Mucosa of descending colon (tissue), 3 donors: ENCODE measurements at regions not wholly inside any gene's neighbourhood (a gene's known extent, or its start where the extent isn't known, plus 50 kb on each side); places are given as distances from the start of the nearest gene placed in this dataset.
"Not testable (repeated sequence)": the region's sequence is repeated elsewhere in the genome, so short reads cannot be mapped to it uniquely, and the experiment has no call there.

Source experiments
- ATAC-seq: fragments of 200-7000 bp; cut with Tn5 transposase; one replicate; pipeline ENCODE4 v1.9.1; 2020; ENCODE audit warnings: mild to moderate bottlenecking, moderate library complexity
- DNase-seq, 3 donors: peaks; one replicate each; pipeline ENCODE4 v3.0.0-alpha.2; 2020
- H3K36me3 ChIP-seq: fragments of 200-600 bp; one replicate; pipeline ENCODE4 v1.8.0; 2021; ENCODE audit warnings: low read depth, mild to moderate bottlenecking
- H3K4me1 ChIP-seq: fragments of 200-600 bp; one replicate; pipeline ENCODE4 v1.8.0; 2021; ENCODE audit warnings: low read depth, mild to moderate bottlenecking
- H3K4me3 ChIP-seq: fragments of 200-600 bp; one replicate; pipeline ENCODE4 v1.8.0; 2021; ENCODE audit warnings: mild to moderate bottlenecking
- H3K9me3 ChIP-seq: fragments of 200-600 bp; one replicate; pipeline ENCODE4 v1.8.0; 2021; ENCODE audit warnings: mild to moderate bottlenecking
- CTCF ChIP-seq: fragments of 200-600 bp; IDR thresholded peaks from one replicate; pipeline ENCODE4 v1.8.0; 2022; ENCODE audit warnings: antibody characterized with exemption, mild to moderate bottlenecking
- intact Hi-C, 2 donors: fragments of 100-400 bp; cut with DNase I in 1 of 2; cut with micrococcal nuclease in 1 of 2; formaldehyde crosslinking; loops; one replicate each; pipeline versions ENCODE4 v1.11.0 to v1.11.1; 2022; cut with DNase I, micrococcal nuclease
- donor health status: DM: no; HTN: no; CAD: no; lungs with moderate emphysema.
- donor health status: DM: no; HTN: no; CAD: no.
- donor health status: DM: no; HTN: yes; CAD: no.

- Histone ChIP-seq H3K9me3 (no peaks in the 10 kb centered on the region), H3K4me1 (no peaks in the 10 kb centered on the region), H3K36me3 (no peaks in the 10 kb centered on the region), H3K4me3 (no peak overlapping the region)
- intact Hi-C loops = no loop called here
- DNase-seq (no peak), ATAC-seq (no peak)
- TF ChIP-seq CTCF = no peak
These were observed 279.6 kb downstream of the CYRIA start for GRCh38 chr2:16386031-16386430.

GRCh38 chr2:16385341-16385740 is 280.3 kb downstream of the CYRIA start:
- TF ChIP-seq CTCF = no peak
- Histone ChIP-seq H3K4me1 (no peaks in the 10 kb centered on the region), H3K4me3 (no peak overlapping the region), H3K9me3 (no peaks in the 10 kb centered on the region), H3K36me3 (no peaks in the 10 kb centered on the region)
- intact Hi-C loops = no loop called here
- ATAC-seq (no peak), DNase-seq (no peak)

- H3K36me3 ChIP-seq = no peaks in the 10 kb centered on the region
- H3K4me3 ChIP-seq = no peak overlapping the region
- intact Hi-C loops = no loop called here
- DNase-seq (no peak), ATAC-seq (no peak)
- H3K9me3 ChIP-seq = no peaks in the 10 kb centered on the region
- H3K4me1 ChIP-seq = no peaks in the 10 kb centered on the region
- TF ChIP-seq CTCF = no peak
These were observed 282.2 kb downstream of the CYRIA start for GRCh38 chr2:16383411-16383810.

- Histone ChIP-seq H3K4me3 (no peak overlapping the region), H3K36me3 (no peaks in the 10 kb centered on the region), H3K9me3 (no peaks in the 10 kb centered on the region), H3K4me1 (no peaks in the 10 kb centered on the region)
- no peak for ATAC-seq
- TF ChIP-seq CTCF = no peak
- no peak for DNase-seq
- intact Hi-C loops = no loop called here
These were observed 283.2 kb downstream of the CYRIA start for GRCh38 chr2:16382451-16382850.

GRCh38 chr2:16381511-16381910 is 284.1 kb downstream of the CYRIA start:
- no peaks in the 10 kb centered on the region for H3K4me1 ChIP-seq
- no peak for TF ChIP-seq CTCF
- H3K9me3 ChIP-seq = no peaks in the 10 kb centered on the region
- ATAC-seq = no peak
- no peaks in the 10 kb centered on the region for H3K36me3 ChIP-seq
- no peak for DNase-seq
- intact Hi-C loops = no loop called here
- no peak overlapping the region for H3K4me3 ChIP-seq

GRCh38 chr2:16379901-16380300 is 285.7 kb downstream of the CYRIA start:
- H3K36me3 ChIP-seq, DNase-seq, H3K4me1 ChIP-seq, ATAC-seq, intact Hi-C loops, H3K9me3 ChIP-seq, H3K4me3 ChIP-seq: not testable (repeated sequence)

- ATAC-seq, H3K4me3 ChIP-seq, DNase-seq, intact Hi-C loops, H3K36me3 ChIP-seq, H3K4me1 ChIP-seq, H3K9me3 ChIP-seq: not testable (repeated sequence)
These were observed 286.6 kb downstream of the CYRIA start for GRCh38 chr2:16379061-16379460.
